Trophoblast cell (in vitro differentiated cells and primary cell): ENCODE measurements at regions not wholly inside any gene's neighbourhood (a gene's known extent, or its start where the extent isn't known, plus 50 kb on each side); places are given as distances from the start of the nearest gene placed in this dataset.

Experiments used
- DNase-seq, 2 donors: peaks; one replicate each; pipeline ENCODE4 v3.0.0-alpha.2; 2016
- H2AFZ ChIP-seq: 2 replicates; pipeline ENCODE4 v1.6.1; 2013; ENCODE audit warnings: low read length, moderate library complexity, mild to moderate bottlenecking; ENCODE audit not compliant: insufficient read depth, poor library complexity
- H2AK5ac ChIP-seq: 2 replicates; pipeline ENCODE4 v1.6.1; 2013; ENCODE audit warnings: mild to moderate bottlenecking, low read length
- H2BK120ac ChIP-seq: 2 replicates; pipeline ENCODE4 v1.6.1; 2013; ENCODE audit warnings: low read length, mild to moderate bottlenecking, moderate library complexity; ENCODE audit not compliant: insufficient read depth, poor library complexity
- H2BK12ac ChIP-seq: 2 replicates; pipeline ENCODE4 v1.6.1; 2013; ENCODE audit warnings: mild to moderate bottlenecking, low read length, moderate library complexity
- H2BK5ac ChIP-seq: 2 replicates; pipeline ENCODE4 v1.6.1; 2013; ENCODE audit warnings: low read length, low read depth, moderate library complexity, mild to moderate bottlenecking; ENCODE audit not compliant: poor library complexity
- H3K14ac ChIP-seq: 2 replicates; pipeline ENCODE4 v1.6.1; 2013; ENCODE audit warnings: mild to moderate bottlenecking, low read length
- H3K18ac ChIP-seq: 2 replicates; pipeline ENCODE4 v1.6.1; 2013; ENCODE audit warnings: mild to moderate bottlenecking, low read length
- H3K23ac ChIP-seq: 2 replicates; pipeline ENCODE4 v1.6.1; 2013; ENCODE audit warnings: low read length
- H3K27ac ChIP-seq: 2 replicates; pipeline ENCODE4 v1.5.1; 2013; ENCODE audit warnings: low read depth, mild to moderate bottlenecking, inconsistent platforms, low read length, moderate library complexity
- H3K27me3 ChIP-seq: 2 replicates; pipeline ENCODE4 v1.6.1; 2013; ENCODE audit warnings: inconsistent platforms, mild to moderate bottlenecking, low read length, moderate library complexity; ENCODE audit not compliant: insufficient read depth
- H3K36me3 ChIP-seq, 2 experiments: 1 replicate in 1 of 2; 2 replicates in 1 of 2; pipeline ENCODE4 v1.6.1; 2013; ENCODE audit warnings: low read length in 2 of 2, mild to moderate bottlenecking in 2 of 2, moderate library complexity in 1 of 2; ENCODE audit not compliant: insufficient read depth in 2 of 2, control insufficient read depth in 1 of 2
- H3K4ac ChIP-seq: 2 replicates; pipeline ENCODE4 v1.6.1; 2013; ENCODE audit warnings: low read depth, mild to moderate bottlenecking, low read length, moderate library complexity
- H3K4me1 ChIP-seq, 2 experiments: 1 replicate in 1 of 2; 2 replicates in 1 of 2; pipeline ENCODE4 v1.6.1; 2013; ENCODE audit warnings: low read length in 2 of 2, mild to moderate bottlenecking in 2 of 2, moderate library complexity in 1 of 2; ENCODE audit not compliant: insufficient read depth in 2 of 2, control insufficient read depth in 1 of 2
- H3K4me2 ChIP-seq: 2 replicates; pipeline ENCODE4 v1.6.1; 2013; ENCODE audit warnings: inconsistent platforms, mild to moderate bottlenecking, low read length, moderate library complexity
- H3K4me3 ChIP-seq: 2 replicates; pipeline ENCODE4 v1.5.1; 2013; ENCODE audit warnings: mild to moderate bottlenecking, low read depth, low read length, inconsistent platforms
- H3K79me1 ChIP-seq: one replicate; pipeline ENCODE4 v1.6.1; 2013; ENCODE audit warnings: low read length
- H3K79me2 ChIP-seq: 2 replicates; pipeline ENCODE4 v1.6.1; 2013; ENCODE audit warnings: low read length, mild to moderate bottlenecking; ENCODE audit not compliant: control insufficient read depth, insufficient read depth, poor library complexity
- H3K9ac ChIP-seq: 2 replicates; pipeline ENCODE4 v1.6.1; 2013; ENCODE audit warnings: mild to moderate bottlenecking, low read length
- H3K9me3 ChIP-seq: 2 replicates; pipeline ENCODE4 v1.6.1; 2013; ENCODE audit warnings: low read depth, mild to moderate bottlenecking, control low read depth, inconsistent platforms, low read length; ENCODE audit not compliant: insufficient read depth
- H4K12ac ChIP-seq: 2 replicates; pipeline ENCODE4 v1.6.1; 2013; ENCODE audit warnings: low read depth, mild to moderate bottlenecking, low read length, moderate library complexity
- H4K8ac ChIP-seq: 2 replicates; pipeline ENCODE4 v1.6.1; 2013; ENCODE audit warnings: low read depth, mild to moderate bottlenecking, low read length, moderate library complexity
- H4K91ac ChIP-seq: one replicate; pipeline ENCODE4 v1.6.1; 2013; ENCODE audit warnings: low read depth, mild to moderate bottlenecking, low read length, moderate library complexity
- WGBS: extraction: QIAGEN DNeasy Blood & Tissue Kit; methylation state at CpG from one replicate; pipeline ENCODE4 v1.1.7; 2013; ENCODE audit warnings: missing lambda C conversion rate; ENCODE audit not compliant: insufficient read length, insufficient coverage; ENCODE audit errors: extremely low coverage; 5-methylcytosine and 5-hydroxymethylcytosine counted together

- Histone ChIP-seq H4K12ac (no peak overlapping the region), H3K4me1 (no peaks in the 10 kb centered on the region), H3K23ac (no peak overlapping the region), H3K9me3 (no peaks in the 10 kb centered on the region), H3K79me1 (no peaks in the 10 kb centered on the region), H3K14ac (no peak overlapping the region), H3K4me3 (no peak overlapping the region), H3K4me2 (no peak overlapping the region), H3K18ac (no peak overlapping the region), H4K8ac (no peak overlapping the region), H3K79me2 (no peaks in the 10 kb centered on the region), H3K27ac (no peak overlapping the region), H2AFZ (no peak overlapping the region), H2BK12ac (no peak overlapping the region), H3K36me3 (no peaks in the 10 kb centered on the region), H3K27me3 (no peaks in the 10 kb centered on the region), H2BK120ac (no peak overlapping the region), H3K9ac (no peak overlapping the region), H2BK5ac (no peak overlapping the region), H4K91ac (no peak overlapping the region), H3K4ac (no peak overlapping the region), H2AK5ac (no peak overlapping the region)
- no CpG with 5 or more reads among the region's 6 CpGs for WGBS
- peak in 1 of 2 donors; percentile 61 for DNase-seq
Observed at GRCh38 chr4:124869961-124870495, 157.5 kb upstream of the ANKRD50 start.

DNA sequence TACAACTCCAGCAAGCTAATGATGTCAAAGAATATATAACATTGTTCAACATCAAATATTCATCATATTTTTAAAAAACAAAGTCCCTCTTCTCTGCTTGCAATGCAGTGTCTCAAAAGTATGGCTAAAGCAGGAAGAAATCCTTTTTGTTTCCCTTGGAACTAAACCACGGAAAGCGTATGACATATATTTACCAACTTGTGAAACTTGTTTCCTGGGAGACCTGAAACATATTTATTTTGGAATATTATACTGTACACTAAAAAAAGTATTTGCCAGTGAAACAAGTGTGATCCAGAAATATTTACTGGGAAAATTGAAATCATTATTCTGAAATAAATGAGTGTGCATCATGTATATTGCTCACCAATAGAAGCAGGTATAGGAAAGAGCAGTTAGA is 156.0 kb upstream of the ANKRD50 start:
- Histone ChIP-seq H2BK5ac (no peak overlapping the region), H4K12ac (no peak overlapping the region), H3K14ac (no peak overlapping the region), H4K8ac (no peak overlapping the region), H3K4me3 (no peak overlapping the region), H3K79me2 (no peaks in the 10 kb centered on the region), H2BK12ac (no peak overlapping the region), H3K4ac (no peak overlapping the region), H3K23ac (no peak overlapping the region), H2AFZ (no peak overlapping the region), H3K27ac (no peak overlapping the region), H3K4me1 (no peaks in the 10 kb centered on the region), H4K91ac (no peak overlapping the region), H3K9me3 (no peaks in the 10 kb centered on the region), H3K36me3 (no peaks in the 10 kb centered on the region), H2BK120ac (no peak overlapping the region), H3K18ac (no peak overlapping the region), H3K4me2 (no peak overlapping the region), H3K79me1 (no peaks in the 10 kb centered on the region), H3K9ac (no peak overlapping the region), H2AK5ac (no peak overlapping the region), H3K27me3 (no peaks in the 10 kb centered on the region)
- no peak for DNase-seq
- no CpG with 5 or more reads among the region's 2 CpGs for WGBS

DNA sequence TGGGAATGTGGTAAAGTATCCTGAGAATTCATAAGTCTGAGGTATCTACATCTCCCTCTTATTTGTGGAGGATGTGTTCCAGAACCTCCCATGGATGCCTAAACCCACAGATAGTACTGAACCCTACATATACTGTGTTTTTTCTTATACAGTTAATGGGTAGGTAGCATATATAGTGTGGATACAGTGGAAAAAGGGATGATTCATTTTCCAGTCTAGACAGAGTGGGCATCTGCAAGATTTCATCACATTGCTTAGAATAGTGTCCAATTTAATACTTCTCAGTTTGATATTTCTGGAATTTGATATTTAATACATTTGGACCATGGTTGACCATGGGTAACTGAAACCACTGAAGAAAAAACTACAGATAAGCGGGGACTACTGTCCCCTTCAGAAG is 155.0 kb upstream of the ANKRD50 start:
- Histone ChIP-seq H3K18ac (no peak overlapping the region), H4K12ac (no peak overlapping the region), H3K9ac (no peak overlapping the region), H3K4me2 (no peak overlapping the region), H4K91ac (no peak overlapping the region), H3K4ac (no peak overlapping the region), H2BK12ac (no peak overlapping the region), H2AFZ (no peak overlapping the region), H2AK5ac (no peak overlapping the region), H2BK5ac (no peak overlapping the region), H3K9me3 (no peaks in the 10 kb centered on the region), H3K27ac (no peak overlapping the region), H3K4me1 (no peaks in the 10 kb centered on the region), H3K36me3 (no peaks in the 10 kb centered on the region), H3K4me3 (no peak overlapping the region), H3K23ac (no peak overlapping the region), H3K79me1 (no peaks in the 10 kb centered on the region), H3K14ac (no peak overlapping the region), H2BK120ac (no peak overlapping the region), H3K27me3 (no peaks in the 10 kb centered on the region), H3K79me2 (no peaks in the 10 kb centered on the region), H4K8ac (no peak overlapping the region)
- WGBS, result no CpG with 5 or more reads among the region's 1 CpG
- DNase-seq, result no peak

- Histone ChIP-seq H3K4ac (no peak overlapping the region), H3K79me2 (no peaks in the 10 kb centered on the region), H2AFZ (no peak overlapping the region), H2AK5ac (no peak overlapping the region), H3K79me1 (no peaks in the 10 kb centered on the region), H3K4me1 (no peaks in the 10 kb centered on the region), H2BK5ac (no peak overlapping the region), H4K91ac (no peak overlapping the region), H3K23ac (no peak overlapping the region), H3K36me3 (no peaks in the 10 kb centered on the region), H3K4me3 (no peak overlapping the region), H3K9ac (no peak overlapping the region), H3K27ac (no peak overlapping the region), H2BK12ac (no peak overlapping the region), H4K12ac (no peak overlapping the region), H3K9me3 (no peaks in the 10 kb centered on the region), H3K27me3 (no peaks in the 10 kb centered on the region), H3K18ac (no peak overlapping the region), H3K14ac (no peak overlapping the region), H2BK120ac (no peak overlapping the region), H3K4me2 (no peak overlapping the region), H4K8ac (no peak overlapping the region)
- peak in 1 of 2 donors; percentile 58 for DNase-seq
- no CpG with 5 or more reads among the region's 1 CpG for WGBS
Observed at GRCh38 chr4:124866301-124866700, 153.8 kb upstream of the ANKRD50 start.
